A673 (cell line): ENCODE measurements at regions not wholly inside any gene's neighbourhood (a gene's known extent, or its start where the extent isn't known, plus 50 kb on each side); places are given as distances from the start of the nearest gene placed in this dataset.
A peak's percentile ranks its signal among the peaks of the same experiment; 100 is the strongest.

Experiments used
- BruUV-seq: library from RNA; stranded (reverse); fragments of 400-500 nt; replicated peaks from 2 replicates; lab custom pipeline; 2021; lab: Mats Ljungman, UMichigan
- CTCF ChIA-PET: fragments of 300-600 bp; sonication (Branson Sonifier 250); formaldehyde crosslinking; loops from one replicate; lab custom pipeline; 2022; ENCODE audit warnings: antibody characterized with exemption; lab: Charles Lee
- POLR2A ChIA-PET: fragments of 300-600 bp; sonication (Branson Sonifier 250); formaldehyde crosslinking; loops from one replicate; lab custom pipeline; 2022; ENCODE audit warnings: antibody characterized with exemption; ENCODE audit not compliant: low non-redundant PET; lab: Charles Lee
- DNase-seq: peaks from one replicate; pipeline ENCODE4 v3.0.0-alpha.2; 2015; ENCODE audit warnings: low spot score
- H3K27ac ChIP-seq: fragments of 200-600 bp; sonication (generic); 2 replicates; pipeline ENCODE4 v1.5.1; 2016; ENCODE audit warnings: mixed run types, low read depth, mild to moderate bottlenecking, mixed read lengths, antibody characterized with exemption, low read length; ENCODE audit not compliant: poor library complexity, severe bottlenecking
- H3K27me3 ChIP-seq: fragments of 200-600 bp; sonication (generic); replicated peaks from 2 replicates; pipeline ENCODE4 v1.6.1; 2017; ENCODE audit warnings: mixed run types, low read depth, mild to moderate bottlenecking, mixed read lengths, antibody characterized with exemption, low read length; ENCODE audit not compliant: insufficient read depth, poor library complexity
- H3K36me3 ChIP-seq: fragments of 200-600 bp; sonication (generic); 2 replicates; pipeline ENCODE4 v1.6.1; 2016; ENCODE audit warnings: mixed run types, mild to moderate bottlenecking, mixed read lengths, antibody characterized with exemption, low read length; ENCODE audit not compliant: insufficient read depth, poor library complexity, severe bottlenecking
- H3K4me1 ChIP-seq: fragments of 200-600 bp; sonication (generic); 2 replicates; pipeline ENCODE4 v1.6.1; 2017; ENCODE audit warnings: mixed run types, mild to moderate bottlenecking, mixed read lengths, antibody characterized with exemption, low read length; ENCODE audit not compliant: insufficient read depth, poor library complexity, severe bottlenecking
- H3K4me3 ChIP-seq: fragments of 200-600 bp; sonication (generic); 2 replicates; pipeline ENCODE4 v1.5.1; 2016; ENCODE audit warnings: low read depth, mixed run types, mild to moderate bottlenecking, mixed read lengths, low read length; ENCODE audit not compliant: poor library complexity, severe bottlenecking
- H3K9me3 ChIP-seq: fragments of 200-600 bp; sonication (generic); 2 replicates; pipeline ENCODE4 v1.6.1; 2016; ENCODE audit warnings: mixed run types, low read depth, mild to moderate bottlenecking, mixed read lengths, antibody characterized with exemption, low read length; ENCODE audit not compliant: poor library complexity, severe bottlenecking
- CTCF ChIP-seq: fragments of 300-800, 200-600 bp; sonication (generic); conservative IDR thresholded peaks from 2 replicates; pipeline ENCODE4 v1.5.1; 2017; ENCODE audit warnings: low read depth, mild to moderate bottlenecking, antibody characterized with exemption, low read length, moderate library complexity, mixed read lengths
- EZH2 ChIP-seq: fragments of 200-600 bp; sonication (generic); IDR thresholded peaks from 2 replicates; pipeline ENCODE4 v1.6.1; 2017; ENCODE audit warnings: borderline replicate concordance, low read depth, mild to moderate bottlenecking, mixed read lengths, antibody characterized with exemption, low read length; ENCODE audit not compliant: poor library complexity, severe bottlenecking
- intact Hi-C: fragments of 100-400 bp; cut with micrococcal nuclease; formaldehyde crosslinking; loops from one replicate; pipeline ENCODE4 v1.10.0; 2022; ENCODE audit not compliant: unreplicated experiment

- TF ChIP-seq EZH2 (no peak), CTCF (no peak)
- no peaks in the 10 kb centered on the region for H3K9me3 ChIP-seq
- DNase-seq, result no peak
- intact Hi-C loops, result no loop called here
- H3K27ac ChIP-seq, result no peak overlapping the region
- POLR2A ChIA-PET, result no interaction called here
- peaks cover 6% of the 10 kb centered on the region for H3K4me1 ChIP-seq
- H3K27me3 ChIP-seq, result no peaks in the 10 kb centered on the region
- BruUV-seq, result no TSS peak
- H3K4me3 ChIP-seq, result no peak overlapping the region
- CTCF ChIA-PET, result no interaction called here
- H3K36me3 ChIP-seq, result no peaks in the 10 kb centered on the region
These were observed 568.2 kb downstream of the TUSC7 start for GRCh38 chr3:117277816-117278215.

GRCh38 chr3:117278424-117279190 is 569.0 kb downstream of the TUSC7 start:
- H3K9me3 ChIP-seq, result no peaks in the 10 kb centered on the region
- POLR2A ChIA-PET, result no interaction called here
- H3K27me3 ChIP-seq, result no peaks in the 10 kb centered on the region
- no peak overlapping the region for H3K27ac ChIP-seq
- no TSS peak for BruUV-seq
- H3K36me3 ChIP-seq, result no peaks in the 10 kb centered on the region
- peak; percentile 23 for DNase-seq
- H3K4me1 ChIP-seq, result peaks cover 6% of the 10 kb centered on the region
- H3K4me3 ChIP-seq, result no peak overlapping the region
- intact Hi-C loops, result no loop called here
- TF ChIP-seq CTCF, result no peak
- no peak for TF ChIP-seq EZH2
- CTCF ChIA-PET, result no interaction called here

- TF ChIP-seq EZH2 (no peak), CTCF (no peak)
- ChIA-PET POLR2A (interaction anchor here (0.5 kb wide), 1 partner anchor 10 kb away, joined by 3 read pairs; no protein-coding TSS in a partner anchor), CTCF (no interaction called here)
- Histone ChIP-seq H3K4me3 (no peak overlapping the region), H3K27ac (no peak overlapping the region), H3K36me3 (no peaks in the 10 kb centered on the region), H3K27me3 (no peaks in the 10 kb centered on the region), H3K4me1 (peaks cover 6% of the 10 kb centered on the region), H3K9me3 (no peaks in the 10 kb centered on the region)
- BruUV-seq, result no TSS peak
- no peak for DNase-seq
- intact Hi-C loops, result no loop called here
These were observed 571.8 kb downstream of the TUSC7 start for GRCh38 chr3:117281371-117281770.
